ENCODE measurements at regions not wholly inside any gene's neighbourhood (a gene's known extent, or its start where the extent isn't known, plus 50 kb on each side); places are given as distances from the start of the nearest gene placed in this dataset.

GRCh38 chr4:136946307-136946907 is 585.9 kb downstream of the PCDH18 start:
- peaks cover 6% of the 10 kb centered on the region for H3K36me3 Mint-ChIP-seq (ENCODE audit: unreplicated experiment)
- H3K9me3 Mint-ChIP-seq (ENCODE audit: unreplicated experiment) = no peaks in the 10 kb centered on the region
- no peaks in the 10 kb centered on the region for H3K27me3 Mint-ChIP-seq (ENCODE audit: unreplicated experiment)
- no peak overlapping the region for H3K27ac Mint-ChIP-seq (ENCODE audit: unreplicated experiment)
- no peak for DNase-seq
- no peak overlapping the region for H3K4me3 Mint-ChIP-seq (ENCODE audit: unreplicated experiment)
- no peaks in the 10 kb centered on the region for H3K4me1 Mint-ChIP-seq (ENCODE audit: low read depth, unreplicated experiment)
- TF ChIP-seq CTCF (IDR thresholded peaks at IDR 0.05; ENCODE audit: partially characterized antibody, unreplicated experiment) = no peak

GRCh38 chr4:136939781-136940180 is 592.5 kb downstream of the PCDH18 start:
- peaks cover 18% of the 10 kb centered on the region for H3K4me1 Mint-ChIP-seq (ENCODE audit: low read depth, unreplicated experiment)
- no peaks in the 10 kb centered on the region for H3K36me3 Mint-ChIP-seq (ENCODE audit: unreplicated experiment)
- H3K27ac Mint-ChIP-seq (ENCODE audit: unreplicated experiment) = no peak overlapping the region
- no peaks in the 10 kb centered on the region for H3K9me3 Mint-ChIP-seq (ENCODE audit: unreplicated experiment)
- no peak for TF ChIP-seq CTCF (IDR thresholded peaks at IDR 0.05; ENCODE audit: partially characterized antibody, unreplicated experiment)
- H3K27me3 Mint-ChIP-seq (ENCODE audit: unreplicated experiment) = no peaks in the 10 kb centered on the region
- H3K4me3 Mint-ChIP-seq (ENCODE audit: unreplicated experiment) = no peak overlapping the region
- DNase-seq = no peak

GRCh38 chr4:136935871-136936270 is 596.4 kb downstream of the PCDH18 start:
- Mint-ChIP-seq H3K36me3 (ENCODE audit: unreplicated experiment) (no peaks in the 10 kb centered on the region), H3K9me3 (ENCODE audit: unreplicated experiment) (no peaks in the 10 kb centered on the region), H3K4me3 (ENCODE audit: unreplicated experiment) (peak overlapping the region; percentile 9), H3K27me3 (ENCODE audit: unreplicated experiment) (no peaks in the 10 kb centered on the region), H3K4me1 (ENCODE audit: low read depth, unreplicated experiment) (peaks cover 18% of the 10 kb centered on the region), H3K27ac (ENCODE audit: unreplicated experiment) (peak overlapping the region; percentile 18)
- DNase-seq = no peak
- no peak for TF ChIP-seq CTCF (IDR thresholded peaks at IDR 0.05; ENCODE audit: partially characterized antibody, unreplicated experiment)

GRCh38 chr4:136935305-136935704 is 597.0 kb downstream of the PCDH18 start:
- Mint-ChIP-seq H3K4me1 (ENCODE audit: low read depth, unreplicated experiment) (peaks cover 18% of the 10 kb centered on the region), H3K27ac (ENCODE audit: unreplicated experiment) (no peak overlapping the region), H3K9me3 (ENCODE audit: unreplicated experiment) (no peaks in the 10 kb centered on the region), H3K4me3 (ENCODE audit: unreplicated experiment) (no peak overlapping the region), H3K27me3 (ENCODE audit: unreplicated experiment) (no peaks in the 10 kb centered on the region), H3K36me3 (ENCODE audit: unreplicated experiment) (no peaks in the 10 kb centered on the region)
- no peak for TF ChIP-seq CTCF (IDR thresholded peaks at IDR 0.05; ENCODE audit: partially characterized antibody, unreplicated experiment)
- no peak for DNase-seq

GRCh38 chr4:136934601-136935000 is 597.7 kb downstream of the PCDH18 start:
- TF ChIP-seq CTCF (IDR thresholded peaks at IDR 0.05; ENCODE audit: partially characterized antibody, unreplicated experiment) = no peak
- DNase-seq = no peak
- no peak overlapping the region for H3K4me3 Mint-ChIP-seq (ENCODE audit: unreplicated experiment)
- peaks cover 3% of the 10 kb centered on the region for H3K9me3 Mint-ChIP-seq (ENCODE audit: unreplicated experiment)
- no peaks in the 10 kb centered on the region for H3K27me3 Mint-ChIP-seq (ENCODE audit: unreplicated experiment)
- no peak overlapping the region for H3K27ac Mint-ChIP-seq (ENCODE audit: unreplicated experiment)
- H3K4me1 Mint-ChIP-seq (ENCODE audit: low read depth, unreplicated experiment) = peaks cover 18% of the 10 kb centered on the region
- H3K36me3 Mint-ChIP-seq (ENCODE audit: unreplicated experiment) = no peaks in the 10 kb centered on the region

All from glutamatergic neuron (in vitro differentiated cells).